ENCODE measurements at regions not wholly inside any gene's neighbourhood (a gene's known extent, or its start where the extent isn't known, plus 50 kb on each side); places are given as distances from the start of the nearest gene placed in this dataset.

DNA sequence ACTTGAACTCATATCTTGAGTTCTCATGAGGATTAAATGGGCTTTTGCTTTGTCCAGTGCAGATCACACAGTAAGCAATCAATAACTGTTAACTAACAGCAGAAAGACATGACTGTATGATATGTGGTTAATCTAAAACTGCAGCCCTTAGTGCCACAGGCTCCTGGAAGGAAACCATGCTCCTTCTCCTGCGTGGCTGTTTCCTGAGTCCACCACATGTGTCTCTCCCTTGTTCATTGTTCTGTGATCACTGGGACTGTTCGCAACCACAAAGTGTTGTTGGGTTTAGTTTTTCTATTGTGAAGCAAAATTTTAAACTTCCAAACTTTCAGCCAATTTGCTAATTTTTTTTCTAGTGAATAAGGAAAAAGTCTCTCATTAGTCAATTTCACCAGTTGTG, 130.9 kb upstream of the PTPRM start:
- TF ChIP-seq, protein P1, sequence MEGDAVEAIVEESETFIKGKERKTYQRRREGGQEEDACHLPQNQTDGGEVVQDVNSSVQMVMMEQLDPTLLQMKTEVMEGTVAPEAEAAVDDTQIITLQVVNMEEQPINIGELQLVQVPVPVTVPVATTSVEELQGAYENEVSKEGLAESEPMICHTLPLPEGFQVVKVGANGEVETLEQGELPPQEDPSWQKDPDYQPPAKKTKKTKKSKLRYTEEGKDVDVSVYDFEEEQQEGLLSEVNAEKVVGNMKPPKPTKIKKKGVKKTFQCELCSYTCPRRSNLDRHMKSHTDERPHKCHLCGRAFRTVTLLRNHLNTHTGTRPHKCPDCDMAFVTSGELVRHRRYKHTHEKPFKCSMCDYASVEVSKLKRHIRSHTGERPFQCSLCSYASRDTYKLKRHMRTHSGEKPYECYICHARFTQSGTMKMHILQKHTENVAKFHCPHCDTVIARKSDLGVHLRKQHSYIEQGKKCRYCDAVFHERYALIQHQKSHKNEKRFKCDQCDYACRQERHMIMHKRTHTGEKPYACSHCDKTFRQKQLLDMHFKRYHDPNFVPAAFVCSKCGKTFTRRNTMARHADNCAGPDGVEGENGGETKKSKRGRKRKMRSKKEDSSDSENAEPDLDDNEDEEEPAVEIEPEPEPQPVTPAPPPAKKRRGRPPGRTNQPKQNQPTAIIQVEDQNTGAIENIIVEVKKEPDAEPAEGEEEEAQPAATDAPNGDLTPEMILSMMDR (IDR thresholded peaks at IDR 0.05): no peak
- no peak for TF ChIP-seq POLR2AphosphoS5 (IDR thresholded peaks at IDR 0.05; ENCODE audit: low read depth, low read length)
